ENCODE measurements at regions not wholly inside any gene's neighbourhood (a gene's known extent, or its start where the extent isn't known, plus 50 kb on each side); places are given as distances from the start of the nearest gene placed in this dataset.
A peak's percentile ranks its signal among the peaks of the same experiment; 100 is the strongest.

- peaks cover 0 to 6% (median 0%) of the 10 kb centered on the region in 9 donors for H3K4me1 ChIP-seq
- DNase-seq (no peak), ATAC-seq (no peak)
- WGBS, 2 donors: 56 to 67% methylated on average over 4 of the region's 4 CpGs
- TF ChIP-seq, protein P1, sequence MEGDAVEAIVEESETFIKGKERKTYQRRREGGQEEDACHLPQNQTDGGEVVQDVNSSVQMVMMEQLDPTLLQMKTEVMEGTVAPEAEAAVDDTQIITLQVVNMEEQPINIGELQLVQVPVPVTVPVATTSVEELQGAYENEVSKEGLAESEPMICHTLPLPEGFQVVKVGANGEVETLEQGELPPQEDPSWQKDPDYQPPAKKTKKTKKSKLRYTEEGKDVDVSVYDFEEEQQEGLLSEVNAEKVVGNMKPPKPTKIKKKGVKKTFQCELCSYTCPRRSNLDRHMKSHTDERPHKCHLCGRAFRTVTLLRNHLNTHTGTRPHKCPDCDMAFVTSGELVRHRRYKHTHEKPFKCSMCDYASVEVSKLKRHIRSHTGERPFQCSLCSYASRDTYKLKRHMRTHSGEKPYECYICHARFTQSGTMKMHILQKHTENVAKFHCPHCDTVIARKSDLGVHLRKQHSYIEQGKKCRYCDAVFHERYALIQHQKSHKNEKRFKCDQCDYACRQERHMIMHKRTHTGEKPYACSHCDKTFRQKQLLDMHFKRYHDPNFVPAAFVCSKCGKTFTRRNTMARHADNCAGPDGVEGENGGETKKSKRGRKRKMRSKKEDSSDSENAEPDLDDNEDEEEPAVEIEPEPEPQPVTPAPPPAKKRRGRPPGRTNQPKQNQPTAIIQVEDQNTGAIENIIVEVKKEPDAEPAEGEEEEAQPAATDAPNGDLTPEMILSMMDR (IDR thresholded peaks at IDR 0.05): no peak
- H3K36me3 ChIP-seq: no peaks in the 10 kb centered on the region
- intact Hi-C loops (cut with DNase I): no loop called here
- peak overlapping the region in 4 of 10 donors; percentile 37 to 64 (median 43) for H3K27ac ChIP-seq
- no peak overlapping the region for H3K4me3 ChIP-seq
- H3K9me3 ChIP-seq: no peaks in the 10 kb centered on the region
- H3K27me3 ChIP-seq: no peaks in the 10 kb centered on the region
Measured at GRCh38 chr5:98308960-98309359, 464.5 kb upstream of the RGMB start.

DNA sequence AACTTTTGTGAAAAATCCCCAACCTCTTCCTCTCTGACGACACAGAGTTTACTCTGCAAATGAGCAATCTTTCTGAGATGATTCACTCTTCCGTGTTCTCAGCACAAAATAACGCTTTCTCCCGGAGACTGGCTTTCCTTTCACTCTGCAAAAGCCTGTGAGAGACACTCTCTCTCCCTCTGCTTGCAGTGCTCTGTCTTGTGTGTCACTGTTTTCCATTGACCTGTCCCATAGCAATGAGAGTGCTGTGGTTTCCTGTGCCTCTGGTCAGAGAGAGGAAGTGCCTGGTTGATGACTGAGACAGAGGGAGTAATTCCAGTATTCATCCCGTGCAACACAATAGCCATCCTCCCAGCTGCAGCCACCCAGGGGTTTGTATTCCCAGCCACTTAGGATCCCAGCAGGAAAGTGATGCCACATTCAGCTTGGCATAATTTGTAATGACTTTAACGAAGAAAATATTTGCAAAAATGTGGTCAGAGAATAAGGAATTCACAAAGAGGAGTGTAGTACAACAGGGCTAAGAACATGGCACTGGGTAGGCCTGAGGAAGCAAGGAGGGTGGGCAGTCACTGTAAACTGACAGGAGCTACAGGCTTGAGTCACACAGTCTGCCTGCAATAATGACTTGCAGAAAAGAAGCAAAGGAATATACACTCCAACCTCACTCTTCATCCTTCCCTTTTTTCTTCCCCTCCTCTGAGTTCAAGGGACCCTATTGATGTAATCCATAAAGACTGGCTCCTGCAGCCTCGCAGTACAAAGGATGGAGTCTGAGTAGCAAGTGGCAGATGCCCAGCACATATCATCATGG lies 463.5 kb upstream of the RGMB start:
- intact Hi-C loops (cut with DNase I): no loop called here
- Histone ChIP-seq H3K4me1 (peaks cover 0 to 6% (median 0%) of the 10 kb centered on the region in 9 donors), H3K27me3 (no peaks in the 10 kb centered on the region), H3K27ac (peak overlapping the region in 6 of 10 donors; percentile 25 to 64 (median 43)), H3K4me3 (peak overlapping the region in 2 of 10 donors; percentile 8 to 14), H3K9me3 (no peaks in the 10 kb centered on the region), H3K36me3 (no peaks in the 10 kb centered on the region)
- peak in 6 of 8 donors; percentile 31 to 78 (median 62) for ATAC-seq
- peak in 1 of 2 donors; percentile 12 for DNase-seq
- WGBS, 2 donors: 43 to 46% methylated on average over 7 of the region's 7 CpGs
- TF ChIP-seq, protein P1 (IDR thresholded peaks at IDR 0.05): no peak

- no peak for DNase-seq
- no peaks in the 10 kb centered on the region for H3K9me3 ChIP-seq
- H3K4me1 ChIP-seq: peaks cover 0 to 6% (median 0%) of the 10 kb centered on the region in 9 donors
- ATAC-seq: no peak
- no peaks in the 10 kb centered on the region for H3K27me3 ChIP-seq
- intact Hi-C loops (cut with DNase I): no loop called here
- TF ChIP-seq, protein P1 (IDR thresholded peaks at IDR 0.05): no peak
- no peaks in the 10 kb centered on the region for H3K36me3 ChIP-seq
- H3K27ac ChIP-seq: no peak overlapping the region
- no peak overlapping the region for H3K4me3 ChIP-seq
Measured at GRCh38 chr5:98314292-98314691, 459.2 kb upstream of the RGMB start.

GRCh38 chr5:98318386-98318785 lies 455.1 kb upstream of the RGMB start:
- H3K9me3 ChIP-seq: no peaks in the 10 kb centered on the region
- no peak for DNase-seq
- no peak overlapping the region for H3K27ac ChIP-seq
- no peaks in the 10 kb centered on the region for H3K36me3 ChIP-seq
- ATAC-seq: no peak
- intact Hi-C loops (cut with DNase I): no loop called here
- no peaks in the 10 kb centered on the region for H3K4me1 ChIP-seq
- TF ChIP-seq, protein P1 (IDR thresholded peaks at IDR 0.05): no peak
- no peaks in the 10 kb centered on the region for H3K27me3 ChIP-seq
- no peak overlapping the region for H3K4me3 ChIP-seq
